WTC11 (cell line): ENCODE measurements at regions not wholly inside any gene's neighbourhood (a gene's known extent, or its start where the extent isn't known, plus 50 kb on each side); places are given as distances from the start of the nearest gene placed in this dataset.

ENCODE experiments used
- CREM ChIP-seq: sonication (generic); formaldehyde crosslinking; IDR thresholded peaks from 2 replicates; pipeline ENCODE4 v1.8.1; 2022; ENCODE audit warnings: mild to moderate bottlenecking, missing genetic modification reagents, moderate library complexity
- CTCF ChIP-seq: fragments of 200-600 bp; IDR thresholded peaks from 2 replicates; pipeline ENCODE4 v1.8.0; 2022; ENCODE audit warnings: antibody characterized with exemption
- E2F1 ChIP-seq: sonication (generic); formaldehyde crosslinking; IDR thresholded peaks from 2 replicates; pipeline ENCODE4 v1.8.0; 2022; ENCODE audit warnings: mild to moderate bottlenecking, missing genetic modification reagents
- FOXP1 ChIP-seq: sonication (generic); formaldehyde crosslinking; IDR thresholded peaks from 2 replicates; pipeline ENCODE4 v1.8.0; 2022; ENCODE audit warnings: missing genetic modification reagents, mild to moderate bottlenecking, moderate library complexity, borderline replicate concordance
- HMGA2 ChIP-seq: fragments of 250-450 bp; sonication (Bioruptor Pico); IDR thresholded peaks from 2 replicates; pipeline ENCODE4 v1.4.0; 2021; ENCODE audit warnings: mild to moderate bottlenecking, moderate library complexity
- JUN ChIP-seq: sonication (generic); formaldehyde crosslinking; IDR thresholded peaks from 2 replicates; pipeline ENCODE4 v1.8.0; 2023; ENCODE audit warnings: mild to moderate bottlenecking, missing genetic modification reagents
- ZBTB21 ChIP-seq: sonication (generic); formaldehyde crosslinking; IDR thresholded peaks from 2 replicates; pipeline ENCODE4 v1.8.1; 2023; ENCODE audit warnings: mild to moderate bottlenecking, missing genetic modification reagents, borderline replicate concordance
- TF ChIP-seq, protein P1 (sequence below): sonication (generic); formaldehyde crosslinking; conservative IDR thresholded peaks from 2 replicates; pipeline ENCODE4 v1.8.1; 2023; ENCODE audit warnings: mild to moderate bottlenecking, low read depth, missing genetic modification reagents, moderate library complexity
- TF ChIP-seq, protein P2 (sequence below): sonication (generic); formaldehyde crosslinking; IDR thresholded peaks from 2 replicates; pipeline ENCODE4 v1.8.0; 2023; ENCODE audit warnings: missing genetic modification reagents

GRCh38 chr1:195828325-195828724, 779.9 kb downstream of the KCNT2 start:
- TF ChIP-seq, protein P1, sequence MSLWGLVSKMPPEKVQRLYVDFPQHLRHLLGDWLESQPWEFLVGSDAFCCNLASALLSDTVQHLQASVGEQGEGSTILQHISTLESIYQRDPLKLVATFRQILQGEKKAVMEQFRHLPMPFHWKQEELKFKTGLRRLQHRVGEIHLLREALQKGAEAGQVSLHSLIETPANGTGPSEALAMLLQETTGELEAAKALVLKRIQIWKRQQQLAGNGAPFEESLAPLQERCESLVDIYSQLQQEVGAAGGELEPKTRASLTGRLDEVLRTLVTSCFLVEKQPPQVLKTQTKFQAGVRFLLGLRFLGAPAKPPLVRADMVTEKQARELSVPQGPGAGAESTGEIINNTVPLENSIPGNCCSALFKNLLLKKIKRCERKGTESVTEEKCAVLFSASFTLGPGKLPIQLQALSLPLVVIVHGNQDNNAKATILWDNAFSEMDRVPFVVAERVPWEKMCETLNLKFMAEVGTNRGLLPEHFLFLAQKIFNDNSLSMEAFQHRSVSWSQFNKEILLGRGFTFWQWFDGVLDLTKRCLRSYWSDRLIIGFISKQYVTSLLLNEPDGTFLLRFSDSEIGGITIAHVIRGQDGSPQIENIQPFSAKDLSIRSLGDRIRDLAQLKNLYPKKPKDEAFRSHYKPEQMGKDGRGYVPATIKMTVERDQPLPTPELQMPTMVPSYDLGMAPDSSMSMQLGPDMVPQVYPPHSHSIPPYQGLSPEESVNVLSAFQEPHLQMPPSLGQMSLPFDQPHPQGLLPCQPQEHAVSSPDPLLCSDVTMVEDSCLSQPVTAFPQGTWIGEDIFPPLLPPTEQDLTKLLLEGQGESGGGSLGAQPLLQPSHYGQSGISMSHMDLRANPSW (CRISPR knock-in tag), result no peak
- TF ChIP-seq JUN (CRISPR knock-in tag), result no peak
- TF ChIP-seq CTCF, result no peak
- TF ChIP-seq CREM (CRISPR knock-in tag), result no peak
- TF ChIP-seq FOXP1 (CRISPR knock-in tag), result no peak
- no peak for TF ChIP-seq HMGA2 (CRISPR knock-in tag)
- TF ChIP-seq, protein P2, sequence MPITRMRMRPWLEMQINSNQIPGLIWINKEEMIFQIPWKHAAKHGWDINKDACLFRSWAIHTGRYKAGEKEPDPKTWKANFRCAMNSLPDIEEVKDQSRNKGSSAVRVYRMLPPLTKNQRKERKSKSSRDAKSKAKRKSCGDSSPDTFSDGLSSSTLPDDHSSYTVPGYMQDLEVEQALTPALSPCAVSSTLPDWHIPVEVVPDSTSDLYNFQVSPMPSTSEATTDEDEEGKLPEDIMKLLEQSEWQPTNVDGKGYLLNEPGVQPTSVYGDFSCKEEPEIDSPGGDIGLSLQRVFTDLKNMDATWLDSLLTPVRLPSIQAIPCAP (CRISPR knock-in tag), result no peak
- TF ChIP-seq E2F1 (CRISPR knock-in tag), result no peak
- TF ChIP-seq ZBTB21 (CRISPR knock-in tag), result no peak
